ENCODE measurements at regions not wholly inside any gene's neighbourhood (a gene's known extent, or its start where the extent isn't known, plus 50 kb on each side); places are given as distances from the start of the nearest gene placed in this dataset.
"Not testable (repeated sequence)": the region's sequence is repeated elsewhere in the genome, so short reads cannot be mapped to it uniquely, and the experiment has no call there.

GRCh38 chr15:19992428-19992827, 549.2 kb downstream of the GOLGA6L6 start:
- TF ChIP-seq CTCF (IDR thresholded peaks at IDR 0.05): no peak
- Histone ChIP-seq H3K27ac (no peak overlapping the region), H3K4me3 (no peak overlapping the region)
- DNase-seq (ENCODE audit: low spot score): no peak

GRCh38 chr15:19988094-19988660, 553.4 kb downstream of the GOLGA6L6 start:
- Histone ChIP-seq H3K4me3 (no peak overlapping the region), H3K27ac (no peak overlapping the region)
- no peak for TF ChIP-seq CTCF (IDR thresholded peaks at IDR 0.05)
- no peak for DNase-seq (ENCODE audit: low spot score)

GRCh38 chr15:19987389-19988048, 554.1 kb downstream of the GOLGA6L6 start:
- TF ChIP-seq CTCF (IDR thresholded peaks at IDR 0.05): no peak
- Histone ChIP-seq H3K4me3 (no peak overlapping the region), H3K27ac (no peak overlapping the region)
- DNase-seq (ENCODE audit: low spot score): no peak

GRCh38 chr15:19984101-19984500, 557.5 kb downstream of the GOLGA6L6 start:
- TF ChIP-seq CTCF (IDR thresholded peaks at IDR 0.05): no peak
- H3K4me3 ChIP-seq: no peak overlapping the region
- H3K27ac ChIP-seq: no peak overlapping the region
- no peak for DNase-seq (ENCODE audit: low spot score)

GRCh38 chr15:19974998-19975397, 566.6 kb downstream of the GOLGA6L6 start:
- no peak for TF ChIP-seq CTCF (IDR thresholded peaks at IDR 0.05)
- H3K27ac ChIP-seq: no peak overlapping the region
- H3K4me3 ChIP-seq: no peak overlapping the region
- no peak for DNase-seq (ENCODE audit: low spot score)

GRCh38 chr15:19973718-19974117, 567.9 kb downstream of the GOLGA6L6 start:
- H3K27ac ChIP-seq: no peak overlapping the region
- H3K4me3 ChIP-seq: no peak overlapping the region
- DNase-seq (ENCODE audit: low spot score): no peak
- no peak for TF ChIP-seq CTCF (IDR thresholded peaks at IDR 0.05)

- DNase-seq (ENCODE audit: low spot score); H3K4me3 ChIP-seq; H3K27ac ChIP-seq: not testable (repeated sequence)
These were observed 569.0 kb downstream of the GOLGA6L6 start for GRCh38 chr15:19972582-19972981.

GRCh38 chr15:19965574-19965973, 576.0 kb downstream of the GOLGA6L6 start:
- DNase-seq (ENCODE audit: low spot score); H3K4me3 ChIP-seq; H3K27ac ChIP-seq: not testable (repeated sequence)

- not testable (repeated sequence) for H3K4me3 ChIP-seq; H3K27ac ChIP-seq; DNase-seq (ENCODE audit: low spot score)
These were observed 577.1 kb downstream of the GOLGA6L6 start for GRCh38 chr15:19964480-19964879.

Data from coronary artery (tissue), 2 donors.